ENCODE measurements at regions not wholly inside any gene's neighbourhood (a gene's known extent, or its start where the extent isn't known, plus 50 kb on each side); places are given as distances from the start of the nearest gene placed in this dataset.

DNA sequence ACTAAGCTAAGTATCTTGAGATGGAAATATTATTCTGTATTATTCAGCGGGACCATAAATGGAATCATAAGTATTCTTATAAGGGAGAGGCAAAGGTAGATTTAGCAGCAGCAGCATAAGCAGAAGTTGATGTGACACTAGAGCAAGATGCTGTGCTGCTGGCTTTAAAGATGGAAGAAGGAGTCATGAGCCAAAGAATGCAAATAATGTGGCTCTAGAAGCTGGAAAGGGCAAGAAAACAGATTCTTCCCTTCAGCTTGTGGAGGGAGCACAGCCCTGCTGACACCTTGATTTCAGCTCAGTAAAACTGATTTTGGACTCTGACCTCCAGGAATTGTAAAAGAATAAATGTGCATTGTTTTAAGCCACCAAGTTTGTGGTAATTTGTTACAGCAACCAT, 144.2 kb upstream of the ANKRD28 start:
- TF ChIP-seq, protein P1, sequence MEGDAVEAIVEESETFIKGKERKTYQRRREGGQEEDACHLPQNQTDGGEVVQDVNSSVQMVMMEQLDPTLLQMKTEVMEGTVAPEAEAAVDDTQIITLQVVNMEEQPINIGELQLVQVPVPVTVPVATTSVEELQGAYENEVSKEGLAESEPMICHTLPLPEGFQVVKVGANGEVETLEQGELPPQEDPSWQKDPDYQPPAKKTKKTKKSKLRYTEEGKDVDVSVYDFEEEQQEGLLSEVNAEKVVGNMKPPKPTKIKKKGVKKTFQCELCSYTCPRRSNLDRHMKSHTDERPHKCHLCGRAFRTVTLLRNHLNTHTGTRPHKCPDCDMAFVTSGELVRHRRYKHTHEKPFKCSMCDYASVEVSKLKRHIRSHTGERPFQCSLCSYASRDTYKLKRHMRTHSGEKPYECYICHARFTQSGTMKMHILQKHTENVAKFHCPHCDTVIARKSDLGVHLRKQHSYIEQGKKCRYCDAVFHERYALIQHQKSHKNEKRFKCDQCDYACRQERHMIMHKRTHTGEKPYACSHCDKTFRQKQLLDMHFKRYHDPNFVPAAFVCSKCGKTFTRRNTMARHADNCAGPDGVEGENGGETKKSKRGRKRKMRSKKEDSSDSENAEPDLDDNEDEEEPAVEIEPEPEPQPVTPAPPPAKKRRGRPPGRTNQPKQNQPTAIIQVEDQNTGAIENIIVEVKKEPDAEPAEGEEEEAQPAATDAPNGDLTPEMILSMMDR (IDR thresholded peaks at IDR 0.05): no peak
- no peak for TF ChIP-seq POLR2A (IDR thresholded peaks at IDR 0.05)
